ENCODE measurements at regions not wholly inside any gene's neighbourhood (a gene's known extent, or its start where the extent isn't known, plus 50 kb on each side); places are given as distances from the start of the nearest gene placed in this dataset.

- no peak for TF ChIP-seq CTCF (IDR thresholded peaks at IDR 0.05)
- no peak for TF ChIP-seq POLR2A (IDR thresholded peaks at IDR 0.05)
Measured at GRCh38 chr1:79594121-79594698, 587.7 kb upstream of the ADGRL4 start.

All from right lobe of liver (tissue), 4 donors.